IPS-18a (cell line): ENCODE measurements at regions not wholly inside any gene's neighbourhood (a gene's known extent, or its start where the extent isn't known, plus 50 kb on each side); places are given as distances from the start of the nearest gene placed in this dataset.

Experiments used
- H3K27ac ChIP-seq: one replicate; pipeline ENCODE4 v1.5.1; 2013; ENCODE audit warnings: low read length
- H3K27me3 ChIP-seq: one replicate; pipeline ENCODE4 v1.6.1; 2013; ENCODE audit warnings: mild to moderate bottlenecking, low read length; ENCODE audit not compliant: control insufficient read depth, insufficient read depth
- H3K36me3 ChIP-seq: one replicate; pipeline ENCODE4 v1.6.1; 2013; ENCODE audit warnings: low read depth, low read length; ENCODE audit not compliant: control insufficient read depth
- H3K4me1 ChIP-seq: one replicate; pipeline ENCODE4 v1.6.1; 2013; ENCODE audit warnings: low read depth, low read length; ENCODE audit not compliant: control insufficient read depth
- H3K4me3 ChIP-seq: one replicate; pipeline ENCODE4 v1.5.1; 2013; ENCODE audit warnings: low read length
- H3K9ac ChIP-seq: one replicate; pipeline ENCODE4 v1.6.1; 2013; ENCODE audit warnings: mild to moderate bottlenecking, low read length, moderate library complexity
- H3K9me3 ChIP-seq: one replicate; pipeline ENCODE4 v1.6.1; 2013; ENCODE audit warnings: low read depth, low read length; ENCODE audit not compliant: control insufficient read depth

DNA sequence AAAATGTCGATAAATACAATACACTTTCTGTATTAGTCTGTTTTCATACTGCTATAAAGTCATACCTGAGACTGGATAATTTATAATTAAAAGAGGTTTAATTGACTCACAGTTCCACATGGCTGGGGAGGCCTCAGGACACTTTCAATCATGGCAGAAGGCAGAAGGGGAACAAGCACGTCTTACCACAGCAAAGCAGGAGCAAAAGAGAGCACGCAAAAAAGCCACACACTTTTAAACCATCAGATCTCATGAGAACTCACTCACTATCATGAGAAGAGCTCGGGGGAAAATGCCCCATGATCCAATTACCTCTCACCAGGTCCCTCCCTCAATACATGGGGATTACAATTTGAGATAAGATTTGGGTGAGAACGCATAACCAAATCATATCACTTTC is 256.7 kb downstream of the ANAPC1 start:
- H3K4me3 ChIP-seq = no peak overlapping the region

DNA sequence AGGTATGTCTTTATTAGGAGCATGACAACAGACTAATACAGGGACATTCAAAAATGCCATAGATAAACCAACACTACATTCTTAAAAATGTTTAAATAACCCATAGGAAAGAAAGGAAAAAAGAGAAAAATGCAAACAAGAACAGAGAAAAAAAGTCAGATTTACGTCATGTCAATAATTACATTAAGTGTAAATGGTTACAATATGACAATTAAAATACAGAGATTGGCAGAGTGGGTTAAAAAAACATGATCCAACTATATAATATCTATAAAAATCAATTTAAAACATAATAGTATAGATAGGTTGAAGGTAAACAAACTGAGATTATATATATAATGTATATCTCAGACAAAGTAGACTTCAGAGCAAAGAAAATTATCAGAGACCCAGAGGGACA is 255.8 kb downstream of the ANAPC1 start:
- H3K9ac ChIP-seq = no peak overlapping the region
- H3K4me3 ChIP-seq = no peak overlapping the region
- no peaks in the 10 kb centered on the region for H3K36me3 ChIP-seq
- H3K9me3 ChIP-seq = peaks cover 4% of the 10 kb centered on the region
- no peaks in the 10 kb centered on the region for H3K4me1 ChIP-seq
- H3K27ac ChIP-seq = no peak overlapping the region
- no peaks in the 10 kb centered on the region for H3K27me3 ChIP-seq

More for the DNA sequence above, 256.7 kb downstream of the ANAPC1 start:
- Histone ChIP-seq H3K27ac (no peak overlapping the region), H3K4me1 (no peaks in the 10 kb centered on the region), H3K36me3 (no peaks in the 10 kb centered on the region), H3K9ac (no peak overlapping the region), H3K9me3 (peaks cover 4% of the 10 kb centered on the region), H3K27me3 (no peaks in the 10 kb centered on the region)

DNA sequence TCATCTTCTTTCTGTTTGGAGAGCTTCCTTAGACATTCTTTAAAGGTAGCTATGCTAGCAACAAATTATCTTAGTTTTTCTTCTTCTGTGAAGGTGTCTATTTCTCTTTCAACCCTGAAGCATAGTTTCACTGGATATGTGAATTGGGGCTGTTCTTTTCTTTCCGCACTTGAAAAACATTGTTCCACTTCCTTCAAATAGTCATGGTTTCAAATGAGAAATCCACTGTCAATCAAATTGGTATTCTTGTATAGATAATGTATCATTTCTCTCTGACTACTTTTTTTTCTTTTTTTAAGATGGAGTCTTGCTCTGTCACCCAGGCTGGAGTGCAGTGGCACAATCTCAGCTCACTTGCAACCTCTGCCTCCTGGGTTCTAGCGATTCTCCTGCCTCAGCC is 254.0 kb downstream of the ANAPC1 start:
- Histone ChIP-seq H3K9ac (no peak overlapping the region), H3K27ac (no peak overlapping the region), H3K4me3 (no peak overlapping the region), H3K27me3 (no peaks in the 10 kb centered on the region), H3K36me3 (no peaks in the 10 kb centered on the region), H3K9me3 (peaks cover 4% of the 10 kb centered on the region), H3K4me1 (no peaks in the 10 kb centered on the region)

DNA sequence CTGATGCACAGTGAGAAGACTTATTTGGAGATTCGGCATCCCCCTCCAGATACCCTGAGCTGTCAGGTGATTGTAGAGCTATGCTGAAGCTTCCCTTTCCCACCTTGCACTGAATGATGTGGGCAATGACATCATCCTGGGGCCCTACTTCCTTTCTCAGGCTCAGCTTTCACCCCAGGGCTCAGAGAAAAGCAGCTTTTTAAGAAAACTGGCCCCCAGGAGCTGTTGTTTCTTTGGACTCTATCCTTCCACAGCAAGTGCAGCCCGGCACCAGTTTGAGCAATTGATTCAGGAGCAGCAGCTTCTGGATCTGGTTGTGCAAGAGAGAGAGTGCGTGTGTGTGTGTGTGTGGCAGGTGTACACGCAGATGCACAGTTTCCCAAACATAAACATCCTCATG is 251.3 kb downstream of the ANAPC1 start:
- Histone ChIP-seq H3K27me3 (no peaks in the 10 kb centered on the region), H3K36me3 (no peaks in the 10 kb centered on the region), H3K27ac (no peak overlapping the region), H3K9ac (no peak overlapping the region), H3K4me1 (no peaks in the 10 kb centered on the region), H3K9me3 (peaks cover 4% of the 10 kb centered on the region), H3K4me3 (no peak overlapping the region)

DNA sequence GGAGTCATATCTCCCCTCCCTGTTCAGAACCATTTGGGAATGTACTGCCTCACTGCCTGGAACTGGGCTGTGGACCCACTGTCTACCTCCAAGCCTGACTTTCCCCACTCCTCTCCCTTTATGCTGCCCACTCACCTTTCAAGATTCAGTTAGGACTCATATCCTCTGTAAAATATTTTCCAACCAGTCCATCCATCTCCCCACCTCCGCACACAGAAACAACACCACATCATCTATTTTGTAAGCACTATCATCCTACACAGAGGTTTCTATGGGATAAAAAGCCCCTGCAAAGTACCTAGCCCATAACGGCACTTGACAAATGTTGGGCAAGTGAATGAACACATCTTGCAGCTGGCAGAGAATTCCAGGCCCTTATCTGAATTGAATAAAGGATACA is 250.8 kb downstream of the ANAPC1 start:
- H3K27me3 ChIP-seq = no peaks in the 10 kb centered on the region
- H3K27ac ChIP-seq = no peak overlapping the region
- no peaks in the 10 kb centered on the region for H3K36me3 ChIP-seq
- H3K4me3 ChIP-seq = no peak overlapping the region
- H3K9ac ChIP-seq = no peak overlapping the region
- H3K9me3 ChIP-seq = peaks cover 4% of the 10 kb centered on the region
- no peaks in the 10 kb centered on the region for H3K4me1 ChIP-seq

DNA sequence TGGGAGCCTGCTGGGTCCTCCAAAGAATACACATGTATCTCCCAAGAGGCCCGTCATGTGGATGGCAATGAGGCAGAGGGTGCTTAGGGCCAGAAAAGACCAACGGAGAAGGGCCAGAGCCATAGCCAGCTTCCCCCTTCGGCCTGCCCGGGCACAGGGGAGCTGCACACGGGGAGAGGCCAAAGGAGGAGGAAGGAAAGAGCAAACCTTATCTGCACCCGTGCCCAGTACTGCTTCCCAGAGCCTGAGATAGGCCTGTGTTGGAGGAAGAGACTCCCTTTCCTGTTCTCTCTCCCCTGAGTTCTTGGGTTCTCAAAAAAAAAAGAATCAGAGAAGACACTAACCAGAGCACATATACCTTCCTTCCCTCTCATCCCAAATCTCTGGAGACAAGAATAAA is 250.3 kb downstream of the ANAPC1 start:
- H3K9ac ChIP-seq = no peak overlapping the region
- H3K27ac ChIP-seq = no peak overlapping the region
- H3K9me3 ChIP-seq = peaks cover 4% of the 10 kb centered on the region

DNA sequence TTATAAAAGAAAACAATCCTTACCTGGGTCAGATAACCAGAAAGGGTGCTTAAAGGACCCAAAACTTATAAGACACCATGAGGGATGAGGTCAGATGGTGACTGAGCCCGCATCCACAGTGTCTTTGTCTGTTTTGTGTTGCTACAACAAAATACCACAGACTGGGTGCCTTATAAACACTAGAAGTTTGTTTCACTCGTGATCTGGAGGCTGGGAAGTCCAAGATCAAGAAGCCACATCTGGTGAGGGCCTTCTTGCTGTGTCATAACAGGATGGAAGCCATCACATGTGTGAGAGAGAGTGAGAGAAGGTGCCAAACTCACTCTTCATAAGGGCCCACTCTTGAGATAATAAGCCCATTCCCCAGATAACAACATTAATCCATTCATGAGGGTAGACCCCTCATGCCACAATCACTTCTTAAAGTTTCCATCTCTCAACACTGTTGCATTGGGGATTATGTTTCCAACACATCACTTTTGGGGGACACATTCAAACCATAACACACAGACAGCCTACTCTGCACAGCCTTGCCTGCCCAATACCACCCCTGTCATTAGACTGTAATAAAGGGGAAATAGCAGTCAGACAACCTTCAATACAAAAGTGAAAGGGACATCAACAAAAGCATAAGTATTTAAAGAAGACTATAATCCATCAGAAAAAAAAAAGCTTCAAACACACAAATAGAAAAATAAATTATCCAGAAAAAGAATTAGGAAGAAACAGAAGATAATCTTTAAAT is 249.8 kb downstream of the ANAPC1 start:
- H3K36me3 ChIP-seq = no peaks in the 10 kb centered on the region
- H3K27ac ChIP-seq = no peak overlapping the region

More for the DNA sequence above, 250.3 kb downstream of the ANAPC1 start:
- Histone ChIP-seq H3K36me3 (no peaks in the 10 kb centered on the region), H3K4me1 (no peaks in the 10 kb centered on the region), H3K4me3 (no peak overlapping the region), H3K27me3 (no peaks in the 10 kb centered on the region)

DNA sequence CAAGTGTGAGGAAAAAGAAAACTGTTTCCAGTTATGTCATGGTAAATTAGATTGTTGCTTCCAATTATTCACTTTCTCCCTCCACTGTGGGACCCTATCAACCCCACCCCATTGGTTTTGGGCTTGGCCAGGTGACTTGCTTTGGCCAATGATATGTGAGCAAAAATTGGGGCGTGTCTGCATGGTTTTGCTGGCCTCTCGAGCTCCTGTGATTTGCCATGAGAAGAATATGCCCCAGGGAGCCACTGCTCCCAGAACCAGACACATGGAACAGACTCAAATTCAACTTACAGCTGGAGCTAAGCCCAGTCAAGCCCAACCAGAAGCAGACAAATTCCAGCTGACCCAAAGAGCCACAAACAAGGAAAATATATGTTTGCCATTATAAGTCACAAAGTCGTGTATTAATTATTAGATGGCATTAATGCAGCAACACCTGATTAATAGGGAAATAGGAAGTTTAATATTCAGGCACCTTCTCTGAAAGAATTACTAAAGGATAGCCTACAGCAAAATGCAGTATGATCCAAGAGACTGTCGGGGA is 248.9 kb downstream of the ANAPC1 start:
- Histone ChIP-seq H3K36me3 (no peaks in the 10 kb centered on the region), H3K4me1 (no peaks in the 10 kb centered on the region), H3K9me3 (no peaks in the 10 kb centered on the region), H3K27me3 (no peaks in the 10 kb centered on the region), H3K9ac (no peak overlapping the region), H3K27ac (no peak overlapping the region), H3K4me3 (no peak overlapping the region)

More for the DNA sequence above, 249.8 kb downstream of the ANAPC1 start:
- no peak overlapping the region for H3K4me3 ChIP-seq
- H3K9ac ChIP-seq = no peak overlapping the region
- no peaks in the 10 kb centered on the region for H3K27me3 ChIP-seq
- no peaks in the 10 kb centered on the region for H3K4me1 ChIP-seq
- H3K9me3 ChIP-seq = peaks cover 4% of the 10 kb centered on the region

DNA sequence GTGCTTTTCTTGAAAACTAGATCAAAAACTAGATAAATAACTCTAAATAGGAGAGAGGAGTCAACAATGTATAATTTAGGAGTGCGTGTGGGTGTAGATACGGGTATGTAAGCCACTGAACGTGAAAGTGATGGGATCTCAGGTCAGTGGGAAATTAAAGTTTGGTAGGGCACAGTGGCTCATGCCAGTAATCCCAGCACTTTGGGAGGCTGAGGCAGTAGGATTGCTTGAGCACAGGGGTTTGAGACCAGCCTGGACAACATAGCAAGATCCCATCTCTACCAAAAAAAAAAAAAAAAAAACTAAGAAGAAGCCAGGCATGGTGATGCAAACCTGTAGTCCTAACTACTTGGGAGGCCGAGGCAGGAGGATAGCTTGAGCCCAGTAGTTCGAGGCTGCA is 247.1 kb downstream of the ANAPC1 start:
- no peaks in the 10 kb centered on the region for H3K4me1 ChIP-seq
- no peaks in the 10 kb centered on the region for H3K9me3 ChIP-seq
- H3K9ac ChIP-seq = no peak overlapping the region
- H3K36me3 ChIP-seq = no peaks in the 10 kb centered on the region
- no peaks in the 10 kb centered on the region for H3K27me3 ChIP-seq
- no peak overlapping the region for H3K27ac ChIP-seq
- no peak overlapping the region for H3K4me3 ChIP-seq

DNA sequence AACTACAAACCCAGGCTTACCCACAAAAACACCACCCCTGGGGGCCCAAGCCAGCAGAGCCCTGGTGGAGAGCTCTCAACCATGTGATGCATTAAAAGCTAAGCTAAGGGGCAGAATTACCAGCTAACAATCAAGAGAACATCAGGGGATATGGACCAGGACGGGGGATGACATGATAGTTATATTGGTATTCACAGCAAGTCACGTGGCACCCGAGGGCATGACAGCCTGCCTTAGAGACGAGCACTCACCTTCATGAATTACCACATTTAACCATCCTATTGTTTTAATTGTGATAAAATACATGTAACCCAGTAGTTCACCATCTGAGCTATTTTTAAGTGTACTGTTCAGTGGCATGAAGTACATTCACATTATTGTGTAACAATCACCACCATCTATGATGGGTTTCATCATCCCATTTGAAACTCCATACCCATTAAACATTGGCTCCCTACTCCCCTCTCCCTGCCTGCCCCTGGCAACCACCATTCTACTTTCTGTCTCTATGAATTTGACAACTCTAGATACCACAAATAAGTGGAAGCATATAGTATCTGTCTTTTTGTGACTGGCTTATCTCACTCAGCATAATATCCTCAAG is 245.6 kb downstream of the ANAPC1 start:
- H3K27me3 ChIP-seq = no peaks in the 10 kb centered on the region
- H3K9ac ChIP-seq = no peak overlapping the region
- no peak overlapping the region for H3K27ac ChIP-seq

DNA sequence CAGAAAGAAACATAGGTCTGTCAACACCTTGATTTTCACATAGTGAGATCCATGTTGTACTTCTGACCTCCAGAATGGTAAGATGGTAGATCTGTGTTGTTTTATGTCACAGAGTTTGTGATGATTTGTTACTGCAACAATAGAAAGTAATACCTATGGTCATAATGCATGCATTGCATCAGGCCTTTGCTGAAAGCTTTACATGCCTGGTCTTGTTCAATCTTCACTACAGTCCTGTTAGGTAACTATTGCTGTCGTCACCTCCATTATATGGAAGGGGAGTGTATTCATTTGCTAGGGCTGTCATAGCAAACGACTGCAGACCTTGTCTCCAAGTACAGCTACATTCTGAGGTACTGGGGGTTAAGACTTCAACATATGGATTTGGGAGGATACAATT is 243.5 kb downstream of the ANAPC1 start:
- H3K27me3 ChIP-seq = no peaks in the 10 kb centered on the region
- H3K36me3 ChIP-seq = no peaks in the 10 kb centered on the region
- H3K4me3 ChIP-seq = no peak overlapping the region
- no peak overlapping the region for H3K27ac ChIP-seq
- H3K9ac ChIP-seq = no peak overlapping the region
- H3K9me3 ChIP-seq = no peaks in the 10 kb centered on the region
- H3K4me1 ChIP-seq = no peaks in the 10 kb centered on the region

More for the DNA sequence above, 245.6 kb downstream of the ANAPC1 start:
- H3K9me3 ChIP-seq = no peaks in the 10 kb centered on the region
- H3K4me3 ChIP-seq = no peak overlapping the region
- H3K36me3 ChIP-seq = no peaks in the 10 kb centered on the region
- no peaks in the 10 kb centered on the region for H3K4me1 ChIP-seq
